K562 (cell line): ENCODE measurements at regions not wholly inside any gene's neighbourhood (a gene's known extent, or its start where the extent isn't known, plus 50 kb on each side); places are given as distances from the start of the nearest gene placed in this dataset.

ENCODE experiments used
- ATAC-seq: fragments of 200-7000 bp; cut with Tn5 transposase; 3 replicates; pipeline ENCODE4 v1.9.1; 2020; ENCODE audit warnings: moderate library complexity
- BruUV-seq: library from RNA; stranded (reverse); fragments of 400-500 nt; replicated peaks from 2 replicates; lab custom pipeline; 2021; lab: Mats Ljungman, UMichigan
- CTCF ChIA-PET: fragments of 300-600 bp; formaldehyde crosslinking; extraction: SDS; loops from one replicate; lab custom pipeline; 2021; ENCODE audit warnings: low intra/inter-chr PET ratio; lab: Yijun Ruan, JAX
- POLR2A ChIA-PET: fragments of 300-600, 350-650 bp; sonication (Branson Sonifier 250); formaldehyde crosslinking; extraction: SDS; loops from one replicate; lab custom pipeline; 2021; ENCODE audit warnings: antibody characterized with exemption, inconsistent platforms; lab: Yijun Ruan, JAX
- DNase-seq, 4 experiments: peaks; one replicate each; pipeline versions ENCODE4 v3.0.0 to v3.0.0-alpha.2; 2011 to 2018; ENCODE audit warnings: low spot score in 3 of 4, mixed read lengths in 3 of 4; ENCODE audit errors: extremely low read depth in 1 of 4
- FAIRE-seq: peaks from 2 replicates; lab custom pipeline; 2011; peaks lifted over from hg19 to GRCh38; lab: Jason Lieb, UNC
- H2AFZ ChIP-seq: 2 replicates; pipeline ENCODE4 v1.6.0; 2011; ENCODE audit warnings: low read depth, low read length, control low read depth, inconsistent platforms
- H3K27ac ChIP-seq: fragments of 200-600 bp; 3 replicates; pipeline ENCODE4 v1.8.0; 2011; ENCODE audit warnings: low read depth, mild to moderate bottlenecking, control low read depth, inconsistent platforms, low read length, moderate library complexity, mixed read lengths; ENCODE audit errors: extremely low read depth
- H3K27me3 ChIP-seq, 2 experiments: fragments of 300-600 bp in 1 of 2; 2 replicates in 1 of 2; 3 replicates in 1 of 2; pipeline versions ENCODE4 v1.6.0 to v1.8.0; 2011; ENCODE audit warnings: inconsistent platforms in 2 of 2, low read length in 2 of 2, mild to moderate bottlenecking in 1 of 2, mixed read lengths in 1 of 2, moderate library complexity in 1 of 2; ENCODE audit not compliant: control insufficient read depth in 2 of 2, insufficient read depth in 2 of 2
- H3K36me3 ChIP-seq: fragments of 300-600 bp; 3 replicates; pipeline ENCODE4 v1.8.0; 2011; ENCODE audit warnings: mild to moderate bottlenecking, low read length, inconsistent platforms; ENCODE audit not compliant: control insufficient read depth, insufficient read depth
- H3K4me1 ChIP-seq, 2 experiments: fragments of 200-600 bp in 1 of 2; replicated peaks in 1 of 2; 2 replicates in 1 of 2; 3 replicates in 1 of 2; pipeline versions ENCODE4 v1.5.1 to v1.8.0; 2011; ENCODE audit warnings: inconsistent platforms in 2 of 2, low read length in 2 of 2, mild to moderate bottlenecking in 1 of 2, mixed read lengths in 1 of 2, moderate library complexity in 1 of 2; ENCODE audit not compliant: control insufficient read depth in 2 of 2, insufficient read depth in 2 of 2
- H3K4me2 ChIP-seq: 2 replicates; pipeline ENCODE4 v1.6.1; 2011; ENCODE audit warnings: low read length, control low read depth, inconsistent platforms, mixed read lengths; ENCODE audit not compliant: insufficient read depth
- H3K4me3 ChIP-seq: fragments of 200-600 bp; sonication (generic), shearing (Covaris generic); 2 replicates; pipeline ENCODE4 v1.5.1; 2016; ENCODE audit warnings: control low read depth, inconsistent platforms
- H3K79me2 ChIP-seq: fragments of 200-600 bp; 3 replicates; pipeline ENCODE4 v1.8.0; 2011; ENCODE audit warnings: low read length, inconsistent platforms; ENCODE audit not compliant: control insufficient read depth, insufficient read depth
- H3K9ac ChIP-seq, 2 experiments: 2 replicates each; pipeline versions ENCODE4 v1.6.0 to v1.6.1; 2011; ENCODE audit warnings: low read depth in 2 of 2, low read length in 2 of 2, control low read depth in 1 of 2, inconsistent platforms in 1 of 2, mild to moderate bottlenecking in 1 of 2, mixed read lengths in 1 of 2; ENCODE audit not compliant: insufficient read depth in 1 of 2
- H3K9me1 ChIP-seq: one replicate; pipeline ENCODE4 v1.6.0; 2011; ENCODE audit warnings: inconsistent platforms, mild to moderate bottlenecking, low read length, moderate library complexity; ENCODE audit not compliant: control insufficient read depth, insufficient read depth
- H3K9me3 ChIP-seq: replicated peaks from 2 replicates; pipeline ENCODE4 v1.5.1; 2011; ENCODE audit warnings: low read depth, low read length, inconsistent platforms; ENCODE audit not compliant: control insufficient read depth, insufficient read depth
- H4K20me1 ChIP-seq: replicated peaks from 2 replicates; pipeline ENCODE4 v1.6.1; 2011; ENCODE audit warnings: low read length, inconsistent platforms, mixed read lengths; ENCODE audit not compliant: control insufficient read depth, insufficient read depth
- BRD9 ChIP-seq: fragments of 450-650 bp; IDR thresholded peaks from 2 replicates; pipeline ENCODE4 v1.6.1; 2018; ENCODE audit warnings: low read depth; ENCODE audit not compliant: partially characterized antibody
- CUX1 ChIP-seq: fragments of 200-800 bp; sonication (Bioruptor generic); IDR thresholded peaks from 2 replicates; pipeline ENCODE4 v1.6.1; 2016; ENCODE audit warnings: missing genetic modification characterization, missing compliant biosample characterization
- GMEB1 ChIP-seq: fragments of 250-450 bp; sonication (Bioruptor Pico); IDR thresholded peaks from 2 replicates; pipeline ENCODE4 v1.4.0; 2020; ENCODE audit warnings: mild to moderate bottlenecking
- HNRNPL ChIP-seq: fragments of 200-400 bp; formaldehyde crosslinking; IDR thresholded peaks from 2 replicates; pipeline ENCODE4 v1.6.1; 2017; ENCODE audit warnings: low read depth, mild to moderate bottlenecking, low read length
- MED1 ChIP-seq: sonication (generic); formaldehyde crosslinking; IDR thresholded peaks from 2 replicates; pipeline ENCODE4 v1.8.1; 2023; ENCODE audit warnings: missing genetic modification reagents, borderline replicate concordance
- NBN ChIP-seq: fragments of 450-650 bp; IDR thresholded peaks from 2 replicates; pipeline ENCODE4 v1.6.1; 2016; ENCODE audit warnings: low read depth, mild to moderate bottlenecking
- NEUROD1 ChIP-seq: fragments of 150-350 bp; IDR thresholded peaks from 2 replicates; pipeline ENCODE4 v1.6.1; 2014; ENCODE audit warnings: borderline replicate concordance, low read length, low read depth; ENCODE audit not compliant: partially characterized antibody
- NR1H2 ChIP-seq: sonication (generic); formaldehyde crosslinking; IDR thresholded peaks from 2 replicates; pipeline ENCODE4 v1.4.0; 2020; ENCODE audit warnings: mild to moderate bottlenecking, missing genetic modification reagents
- RFX7 ChIP-seq: fragments of 250-450 bp; sonication (Bioruptor Pico); IDR thresholded peaks from 2 replicates; pipeline ENCODE4 v1.5.1; 2021; ENCODE audit warnings: mild to moderate bottlenecking
- WGBS: fragments of 100-300 bp; shearing (Covaris generic); methylation state at CpG from one replicate; pipeline ENCODE4 v1.1.6; 2016; ENCODE audit warnings: low coverage, mixed read lengths; ENCODE audit not compliant: insufficient coverage; ENCODE audit errors: missing lambda C conversion rate; 5-methylcytosine and 5-hydroxymethylcytosine counted together
- in situ Hi-C: fragments of 300-500 bp; cut with MboI; formaldehyde crosslinking; loops from 4 replicates; pipeline ENCODE4 v1.15.0; 2018; ENCODE audit warnings: inconsistent platforms, mixed read lengths
- intact Hi-C: fragments of 100-400 bp; cut with micrococcal nuclease; formaldehyde crosslinking; loops from 2 replicates; pipeline ENCODE4 v1.14.2; 2022

- Histone ChIP-seq H3K27ac (no peak overlapping the region), H2AFZ (no peak overlapping the region), H3K9me3 (no peaks in the 10 kb centered on the region; the same call in 1 of the 2 replicates), H3K4me1 (no peaks in the 10 kb centered on the region), H3K4me3 (no peak overlapping the region), H4K20me1 (no peaks in the 10 kb centered on the region), H3K27me3 (no peaks in the 10 kb centered on the region), H3K36me3 (no peaks in the 10 kb centered on the region), H3K9me1 (no peaks in the 10 kb centered on the region), H3K4me2 (no peak overlapping the region), H3K79me2 (no peaks in the 10 kb centered on the region), H3K9ac (no peak overlapping the region)
- DNase-seq = no peak
- CTCF ChIA-PET = no interaction called here
- no peak for TF ChIP-seq BRD9
- TF ChIP-seq HNRNPL = no peak
- POLR2A ChIA-PET = interaction anchor here (0.7 kb wide), 1 partner anchor 42 kb away, joined by 3 read pairs; no protein-coding TSS in a partner anchor
- no TSS peak for BruUV-seq
- no peak for ATAC-seq
- 4% methylated on average over 3 of the region's 3 CpGs for WGBS
- in situ Hi-C loops = no loop called here
- no peak for FAIRE-seq
- intact Hi-C loops = no loop called here
Measured at GRCh38 chr6:93165850-93166430, 253.4 kb downstream of the EPHA7 start.

GRCh38 chr6:93164781-93165180, 254.6 kb downstream of the EPHA7 start:
- no peak for FAIRE-seq
- no TSS peak for BruUV-seq
- no peak overlapping the region for H3K4me2 ChIP-seq
- H3K4me3 ChIP-seq = no peak overlapping the region
- H3K27me3 ChIP-seq = no peaks in the 10 kb centered on the region
- no peaks in the 10 kb centered on the region for H4K20me1 ChIP-seq
- no peaks in the 10 kb centered on the region for H3K4me1 ChIP-seq
- ChIA-PET CTCF (no interaction called here), POLR2A (no interaction called here)
- in situ Hi-C loops = no loop called here
- no peak overlapping the region for H3K9ac ChIP-seq
- DNase-seq = no peak
- H3K36me3 ChIP-seq = no peaks in the 10 kb centered on the region
- ATAC-seq = no peak
- H2AFZ ChIP-seq = no peak overlapping the region
- H3K9me3 ChIP-seq = no peaks in the 10 kb centered on the region; the same call in 1 of the 2 replicates
- intact Hi-C loops = no loop called here
- H3K9me1 ChIP-seq = no peaks in the 10 kb centered on the region
- H3K27ac ChIP-seq = no peak overlapping the region
- no peaks in the 10 kb centered on the region for H3K79me2 ChIP-seq
- TF ChIP-seq GMEB1 (CRISPR knock-in tag) = no peak
- no peak for TF ChIP-seq MED1 (CRISPR knock-in tag)
- no peak for TF ChIP-seq NR1H2
- no peak for TF ChIP-seq RFX7 (CRISPR knock-in tag)
- TF ChIP-seq CUX1 (CRISPR knock-in tag) = no peak
- TF ChIP-seq NBN = no peak
- TF ChIP-seq NEUROD1 = no peak
